GM23248 (cell line): ENCODE measurements at regions not wholly inside any gene's neighbourhood (a gene's known extent, or its start where the extent isn't known, plus 50 kb on each side); places are given as distances from the start of the nearest gene placed in this dataset.

ENCODE experiments used
- DNase-seq: peaks from one replicate; pipeline ENCODE4 v3.0.0-alpha.2; 2015
- H2AFZ ChIP-seq: fragments of 200-600 bp; sonication (generic); 2 replicates; pipeline ENCODE4 v1.6.1; 2016; ENCODE audit warnings: antibody characterized with exemption
- H3F3A ChIP-seq: fragments of 200-600 bp; sonication (generic); 2 replicates; pipeline ENCODE4 v1.6.1; 2016; ENCODE audit warnings: mild to moderate bottlenecking, antibody characterized with exemption, mixed run types; ENCODE audit not compliant: insufficient read depth
- H3K27ac ChIP-seq: fragments of 200-600 bp; sonication (generic); 2 replicates; pipeline ENCODE4 v1.5.1; 2016; ENCODE audit warnings: mild to moderate bottlenecking
- H3K27me3 ChIP-seq: fragments of 200-600 bp; sonication (generic); replicated peaks from 2 replicates; pipeline ENCODE4 v1.6.1; 2016; ENCODE audit warnings: mild to moderate bottlenecking; ENCODE audit not compliant: insufficient read depth
- H3K36me3 ChIP-seq: fragments of 200-600 bp; sonication (generic); 2 replicates; pipeline ENCODE4 v1.6.1; 2016; ENCODE audit warnings: low read depth, mild to moderate bottlenecking
- H3K4me1 ChIP-seq: fragments of 200-600 bp; sonication (generic); 2 replicates; pipeline ENCODE4 v1.6.1; 2016; ENCODE audit warnings: mild to moderate bottlenecking; ENCODE audit not compliant: insufficient read depth
- H3K4me2 ChIP-seq: fragments of 200-600 bp; sonication (generic); one replicate; pipeline ENCODE4 v1.6.1; 2016; ENCODE audit warnings: mild to moderate bottlenecking; ENCODE audit not compliant: unreplicated experiment
- H3K4me3 ChIP-seq: fragments of 200-600 bp; sonication (generic); 2 replicates; pipeline ENCODE4 v1.5.1; 2016; ENCODE audit warnings: mild to moderate bottlenecking
- H3K79me2 ChIP-seq: fragments of 200-600 bp; sonication (generic); 2 replicates; pipeline ENCODE4 v1.6.1; 2016; ENCODE audit warnings: mild to moderate bottlenecking; ENCODE audit not compliant: insufficient read depth
- H3K9ac ChIP-seq: fragments of 200-600 bp; sonication (generic); 2 replicates; pipeline ENCODE4 v1.6.1; 2016; ENCODE audit warnings: mild to moderate bottlenecking
- H3K9me2 ChIP-seq: fragments of 200-600 bp; sonication (generic); 2 replicates; pipeline ENCODE4 v1.6.1; 2016; ENCODE audit warnings: mixed run types, mild to moderate bottlenecking, moderate library complexity; ENCODE audit not compliant: insufficient read depth
- H3K9me3 ChIP-seq: fragments of 200-600 bp; sonication (generic); one replicate; pipeline ENCODE4 v1.6.1; 2017; ENCODE audit warnings: low read depth
- H4K20me1 ChIP-seq: fragments of 200-600 bp; sonication (generic); 2 replicates; pipeline ENCODE4 v1.6.0; 2016; ENCODE audit not compliant: insufficient read depth
- EZH2 ChIP-seq: fragments of 200-600 bp; sonication (generic); IDR thresholded peaks from 2 replicates; pipeline ENCODE4 v1.6.1; 2018; ENCODE audit warnings: antibody characterized with exemption, mild to moderate bottlenecking; ENCODE audit not compliant: insufficient read depth, poor library complexity, severe bottlenecking
- EZH2phosphoT487 ChIP-seq: fragments of 200-600 bp; sonication (generic); IDR thresholded peaks from 2 replicates; pipeline ENCODE4 v1.6.1; 2018; ENCODE audit warnings: antibody characterized with exemption, moderate library complexity, mild to moderate bottlenecking, low read depth; ENCODE audit not compliant: insufficient read depth
- WGBS, 2 experiments: methylation state at CpG; one replicate each; pipeline ENCODE4 v1.1.6; 2015 to 2017; ENCODE audit warnings: low lambda C conversion rate in 2 of 2, low coverage in 1 of 2; ENCODE audit errors: missing lambda C conversion rate in 2 of 2; 5-methylcytosine and 5-hydroxymethylcytosine counted together
- in situ Hi-C: fragments of 300-500 bp; cut with MboI; formaldehyde crosslinking; loops from 2 replicates; pipeline ENCODE4 v1.15.0; 2020

GRCh38 chr18:29383311-29384273 lies 1206.7 kb upstream of the CDH2 start:
- no peak overlapping the region for H3K4me2 ChIP-seq
- no peaks in the 10 kb centered on the region for H3K9me3 ChIP-seq
- in situ Hi-C loops: no loop called here
- no peak for DNase-seq
- H3F3A ChIP-seq: no peaks in the 10 kb centered on the region
- no peaks in the 10 kb centered on the region for H3K27me3 ChIP-seq
- no peaks in the 10 kb centered on the region for H3K9me2 ChIP-seq
- H4K20me1 ChIP-seq: no peaks in the 10 kb centered on the region
- 51 to 58% methylated on average over 5 of the region's 5 CpGs for WGBS, 2 experiments
- no peaks in the 10 kb centered on the region for H3K79me2 ChIP-seq
- no peak overlapping the region for H3K9ac ChIP-seq
- no peak overlapping the region for H3K4me3 ChIP-seq
- no peaks in the 10 kb centered on the region for H3K4me1 ChIP-seq
- H3K36me3 ChIP-seq: no peaks in the 10 kb centered on the region
- H3K27ac ChIP-seq: no peak overlapping the region
- TF ChIP-seq EZH2phosphoT487 (no peak), EZH2 (no peak)
- no peak overlapping the region for H2AFZ ChIP-seq

- Histone ChIP-seq H3K9me3 (no peaks in the 10 kb centered on the region), H4K20me1 (no peaks in the 10 kb centered on the region), H3K4me3 (no peak overlapping the region), H3K9ac (no peak overlapping the region), H2AFZ (no peak overlapping the region), H3K36me3 (no peaks in the 10 kb centered on the region), H3K27ac (no peak overlapping the region), H3K79me2 (no peaks in the 10 kb centered on the region), H3K27me3 (no peaks in the 10 kb centered on the region), H3K4me1 (no peaks in the 10 kb centered on the region), H3K4me2 (no peak overlapping the region), H3K9me2 (no peaks in the 10 kb centered on the region), H3F3A (no peaks in the 10 kb centered on the region)
- 92 to 93% methylated on average over 3 of the region's 3 CpGs for WGBS, 2 experiments
- no peak for TF ChIP-seq EZH2
- no peak for TF ChIP-seq EZH2phosphoT487
- DNase-seq: peak; percentile 16
- in situ Hi-C loops: no loop called here
Measured at GRCh38 chr18:29378651-29379136, 1201.8 kb upstream of the CDH2 start.

- Histone ChIP-seq H3K9me2 (no peaks in the 10 kb centered on the region), H3K27ac (no peak overlapping the region), H3K9ac (no peak overlapping the region), H3K27me3 (no peaks in the 10 kb centered on the region), H3K79me2 (no peaks in the 10 kb centered on the region), H3K4me3 (no peak overlapping the region), H2AFZ (no peak overlapping the region), H4K20me1 (no peaks in the 10 kb centered on the region), H3F3A (no peaks in the 10 kb centered on the region), H3K36me3 (no peaks in the 10 kb centered on the region), H3K4me2 (no peak overlapping the region), H3K9me3 (peaks cover 3% of the 10 kb centered on the region), H3K4me1 (no peaks in the 10 kb centered on the region)
- no peak for DNase-seq
- WGBS, 2 experiments: 83 to 98% methylated on average over 1 of the region's 1 CpG
- in situ Hi-C loops: no loop called here
- no peak for TF ChIP-seq EZH2phosphoT487
- no peak for TF ChIP-seq EZH2
Measured at GRCh38 chr18:29377346-29377745, 1200.4 kb upstream of the CDH2 start.

- WGBS, 2 experiments: 31 to 32% methylated on average over 2 of the region's 2 CpGs
- Histone ChIP-seq H3K9me3 (peaks cover 3% of the 10 kb centered on the region), H3K79me2 (no peaks in the 10 kb centered on the region), H3F3A (no peaks in the 10 kb centered on the region), H3K4me3 (no peak overlapping the region), H2AFZ (no peak overlapping the region), H3K36me3 (no peaks in the 10 kb centered on the region), H3K27me3 (no peaks in the 10 kb centered on the region), H3K27ac (no peak overlapping the region), H3K9ac (no peak overlapping the region), H3K9me2 (no peaks in the 10 kb centered on the region), H3K4me1 (no peaks in the 10 kb centered on the region), H4K20me1 (no peaks in the 10 kb centered on the region), H3K4me2 (no peak overlapping the region)
- TF ChIP-seq EZH2 (no peak), EZH2phosphoT487 (no peak)
- in situ Hi-C loops: no loop called here
- no peak for DNase-seq
Measured at GRCh38 chr18:29373000-29373399, 1196.1 kb upstream of the CDH2 start.
